ENCODE measurements at regions not wholly inside any gene's neighbourhood (a gene's known extent, or its start where the extent isn't known, plus 50 kb on each side); places are given as distances from the start of the nearest gene placed in this dataset.

DNA sequence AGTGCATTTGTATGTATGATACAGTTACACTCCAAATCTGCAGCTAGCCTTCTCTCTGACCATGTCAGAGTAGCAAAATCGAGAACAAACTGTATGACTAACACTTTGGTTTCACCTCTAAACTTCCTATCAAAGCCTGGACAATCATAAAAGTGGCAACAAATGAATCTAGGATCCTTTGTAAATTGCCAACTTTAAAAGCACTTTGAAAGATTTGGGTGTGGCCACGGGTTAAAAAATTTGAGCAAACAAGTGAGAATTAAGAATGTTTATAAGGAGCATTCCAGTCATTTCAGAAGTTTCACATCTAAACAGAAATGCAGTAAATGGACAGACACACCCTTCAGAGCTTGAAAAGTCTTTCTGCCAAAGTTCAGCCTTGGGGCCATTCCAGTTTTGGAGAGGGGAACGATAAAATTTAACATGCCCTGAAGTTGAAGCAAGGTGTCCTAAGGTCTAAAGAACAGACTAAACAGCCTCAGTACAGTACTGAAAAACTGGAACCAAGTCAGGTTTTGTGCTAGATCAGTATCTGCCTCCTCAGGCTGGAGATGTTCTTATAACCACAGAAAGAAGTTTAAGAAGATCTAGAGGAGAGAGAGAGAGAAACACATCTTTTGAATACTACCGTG is 181.9 kb upstream of the BDNF start:
- TF ChIP-seq, protein P1, sequence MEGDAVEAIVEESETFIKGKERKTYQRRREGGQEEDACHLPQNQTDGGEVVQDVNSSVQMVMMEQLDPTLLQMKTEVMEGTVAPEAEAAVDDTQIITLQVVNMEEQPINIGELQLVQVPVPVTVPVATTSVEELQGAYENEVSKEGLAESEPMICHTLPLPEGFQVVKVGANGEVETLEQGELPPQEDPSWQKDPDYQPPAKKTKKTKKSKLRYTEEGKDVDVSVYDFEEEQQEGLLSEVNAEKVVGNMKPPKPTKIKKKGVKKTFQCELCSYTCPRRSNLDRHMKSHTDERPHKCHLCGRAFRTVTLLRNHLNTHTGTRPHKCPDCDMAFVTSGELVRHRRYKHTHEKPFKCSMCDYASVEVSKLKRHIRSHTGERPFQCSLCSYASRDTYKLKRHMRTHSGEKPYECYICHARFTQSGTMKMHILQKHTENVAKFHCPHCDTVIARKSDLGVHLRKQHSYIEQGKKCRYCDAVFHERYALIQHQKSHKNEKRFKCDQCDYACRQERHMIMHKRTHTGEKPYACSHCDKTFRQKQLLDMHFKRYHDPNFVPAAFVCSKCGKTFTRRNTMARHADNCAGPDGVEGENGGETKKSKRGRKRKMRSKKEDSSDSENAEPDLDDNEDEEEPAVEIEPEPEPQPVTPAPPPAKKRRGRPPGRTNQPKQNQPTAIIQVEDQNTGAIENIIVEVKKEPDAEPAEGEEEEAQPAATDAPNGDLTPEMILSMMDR (IDR thresholded peaks at IDR 0.05; ENCODE audit: low read depth, low read length) = no peak
- TF ChIP-seq EZH2phosphoT487 (IDR thresholded peaks at IDR 0.05; ENCODE audit: low read depth) = no peak

Measured in OCI-LY3 (cell line).